Caco-2 (cell line): ENCODE measurements at regions not wholly inside any gene's neighbourhood (a gene's known extent, or its start where the extent isn't known, plus 50 kb on each side); places are given as distances from the start of the nearest gene placed in this dataset.

Experiments used
- BruUV-seq: library from RNA; stranded (reverse); fragments of 400-500 nt; replicated peaks from 2 replicates; lab custom pipeline; 2021; lab: Mats Ljungman, UMichigan
- CTCF ChIA-PET: fragments of 300-600 bp; sonication (Branson Sonifier 250); formaldehyde crosslinking; loops from one replicate; lab custom pipeline; 2022; ENCODE audit warnings: antibody characterized with exemption; lab: Charles Lee
- POLR2A ChIA-PET: fragments of 300-600 bp; sonication (Branson Sonifier 250); formaldehyde crosslinking; loops from one replicate; lab custom pipeline; 2022; ENCODE audit warnings: antibody characterized with exemption; lab: Charles Lee
- DNase-seq, 2 experiments: peaks; one replicate each; pipeline versions ENCODE4 v3.0.0 to v3.0.0-alpha.2; 2020 to 2022
- H3K27me3 ChIP-seq: replicated peaks from 2 replicates; pipeline ENCODE4 v1.6.0; 2011; ENCODE audit warnings: low read length; ENCODE audit not compliant: control insufficient read depth, insufficient read depth
- H3K36me3 ChIP-seq: 2 replicates; pipeline ENCODE4 v1.5.1; 2011; ENCODE audit warnings: low read length; ENCODE audit not compliant: control insufficient read depth, insufficient read depth
- H3K4me1 ChIP-seq: fragments of 250-450 bp; sonication (Bioruptor Pico); 2 replicates; pipeline ENCODE4 v1.5.1; 2020; ENCODE audit warnings: mild to moderate bottlenecking
- H3K4me3 ChIP-seq: 2 replicates; pipeline ENCODE4 v1.5.1; 2011; ENCODE audit warnings: low read depth, mild to moderate bottlenecking, control low read depth, low read length
- H3K9me3 ChIP-seq: fragments of 250-450 bp; sonication (Bioruptor Pico); 2 replicates; pipeline ENCODE4 v1.5.1; 2020; ENCODE audit warnings: mild to moderate bottlenecking, moderate library complexity
- H3K27ac Mint-ChIP-seq: one replicate; pipeline ENCODE4 v1.8.0; 2022; ENCODE audit warnings: mixed read lengths; ENCODE audit not compliant: unreplicated experiment
- H3K27me3 Mint-ChIP-seq: one replicate; pipeline ENCODE4 v1.8.0; 2022; ENCODE audit warnings: mixed read lengths; ENCODE audit not compliant: insufficient read depth, unreplicated experiment
- H3K36me3 Mint-ChIP-seq: one replicate; pipeline ENCODE4 v1.8.0; 2022; ENCODE audit warnings: mild to moderate bottlenecking, mixed read lengths; ENCODE audit not compliant: insufficient read depth, unreplicated experiment
- H3K4me1 Mint-ChIP-seq: one replicate; pipeline ENCODE4 v1.8.0; 2022; ENCODE audit warnings: low read depth, mixed read lengths; ENCODE audit not compliant: unreplicated experiment
- H3K4me3 Mint-ChIP-seq: one replicate; pipeline ENCODE4 v1.8.0; 2022; ENCODE audit warnings: mild to moderate bottlenecking, moderate library complexity, mixed read lengths; ENCODE audit not compliant: unreplicated experiment
- H3K9me3 Mint-ChIP-seq: one replicate; pipeline ENCODE4 v1.8.0; 2022; ENCODE audit warnings: mixed read lengths; ENCODE audit not compliant: unreplicated experiment
- CTCF ChIP-seq, 2 experiments: fragments of 200-600 bp in 1 of 2; IDR thresholded peaks; 1 replicate in 1 of 2; 2 replicates in 1 of 2; pipeline versions ENCODE4 v1.5.1 to v1.8.0; 2011 to 2022; ENCODE audit warnings: antibody characterized with exemption in 1 of 2, control low read depth in 1 of 2, inconsistent platforms in 1 of 2, low read depth in 1 of 2, low read length in 1 of 2, mild to moderate bottlenecking in 1 of 2, moderate library complexity in 1 of 2; ENCODE audit not compliant: insufficient read depth in 1 of 2, severe bottlenecking in 1 of 2, unreplicated experiment in 1 of 2
- intact Hi-C: fragments of 100-400 bp; cut with micrococcal nuclease; formaldehyde crosslinking; loops from one replicate; pipeline ENCODE4 v1.10.0; 2022; ENCODE audit not compliant: unreplicated experiment

GRCh38 chr1:70890408-70890807 is 157.2 kb downstream of the PTGER3 start:
- no peaks in the 10 kb centered on the region for H3K4me1 ChIP-seq
- DNase-seq, result no peak
- no peaks in the 10 kb centered on the region for H3K27me3 ChIP-seq
- H3K36me3 ChIP-seq, result no peaks in the 10 kb centered on the region
- BruUV-seq, result no TSS peak
- no peaks in the 10 kb centered on the region for H3K9me3 ChIP-seq
- Mint-ChIP-seq H3K9me3 (no peaks in the 10 kb centered on the region), H3K4me1 (no peaks in the 10 kb centered on the region), H3K4me3 (no peak overlapping the region), H3K27me3 (peaks cover 3% of the 10 kb centered on the region), H3K27ac (no peak overlapping the region), H3K36me3 (no peaks in the 10 kb centered on the region)
- intact Hi-C loops, result loop anchor here (10.0 kb wide), 1 partner anchor 366 kb away; no protein-coding TSS in a partner anchor
- TF ChIP-seq CTCF (IDR thresholded peaks at IDR 0.05; ENCODE audit: insufficient read depth in 1 of 2, low read depth in 1 of 2, low read length in 1 of 2, severe bottlenecking in 1 of 2, unreplicated experiment in 1 of 2), result no peak
- CTCF ChIA-PET, result no interaction called here
- POLR2A ChIA-PET, result no interaction called here
- H3K4me3 ChIP-seq, result no peak overlapping the region

DNA sequence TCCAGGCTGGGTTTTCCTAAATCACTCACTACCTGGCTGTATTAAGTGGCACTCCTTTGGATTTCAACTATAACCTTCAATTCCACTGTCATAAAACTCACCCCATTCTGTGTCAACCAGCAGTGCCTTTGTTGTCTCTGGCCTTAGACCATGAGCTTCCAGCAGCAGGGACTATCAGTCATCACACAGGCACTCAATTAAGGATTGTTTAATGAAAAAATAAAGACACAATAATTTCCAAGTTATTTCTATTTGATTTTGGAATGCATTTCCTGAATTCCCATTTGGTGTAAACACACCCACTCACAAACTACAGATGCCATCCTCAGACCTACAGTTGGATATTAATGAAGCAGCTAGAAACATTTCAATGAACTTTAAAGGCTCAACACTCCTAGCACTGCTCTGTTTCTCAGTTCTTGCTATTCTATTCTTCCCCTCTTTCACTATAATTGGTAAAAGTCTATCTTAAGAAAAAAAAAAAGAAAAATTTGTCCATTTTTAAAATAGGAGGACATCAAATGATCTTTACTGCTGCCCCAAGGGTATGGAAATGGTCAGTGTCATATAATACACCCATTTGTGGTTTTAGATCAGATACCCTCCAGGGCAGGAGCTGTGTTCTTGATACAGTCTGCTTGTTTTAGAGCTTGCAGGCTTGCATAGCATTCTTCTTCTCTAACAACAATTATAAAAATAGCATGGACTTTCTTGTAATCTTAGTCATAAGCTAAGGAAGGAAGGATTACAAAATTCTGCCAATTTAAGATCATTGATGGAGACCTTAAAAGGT is 156.4 kb downstream of the PTGER3 start:
- H3K9me3 ChIP-seq, result no peaks in the 10 kb centered on the region
- ChIA-PET POLR2A (no interaction called here), CTCF (interaction anchor here (0.7 kb wide), 1 partner anchor 366 kb away, joined by 3 read pairs; no protein-coding TSS in a partner anchor)
- no peak for DNase-seq
- Mint-ChIP-seq H3K4me3 (no peak overlapping the region), H3K9me3 (no peaks in the 10 kb centered on the region), H3K27ac (no peak overlapping the region), H3K27me3 (peaks cover 3% of the 10 kb centered on the region), H3K4me1 (no peaks in the 10 kb centered on the region), H3K36me3 (no peaks in the 10 kb centered on the region)
- no peak overlapping the region for H3K4me3 ChIP-seq
- no TSS peak for BruUV-seq
- TF ChIP-seq CTCF (IDR thresholded peaks at IDR 0.05; ENCODE audit: insufficient read depth in 1 of 2, low read depth in 1 of 2, low read length in 1 of 2, severe bottlenecking in 1 of 2, unreplicated experiment in 1 of 2), result no peak
- intact Hi-C loops, result loop anchor here (10.0 kb wide), 1 partner anchor 366 kb away; no protein-coding TSS in a partner anchor
- H3K27me3 ChIP-seq, result no peaks in the 10 kb centered on the region
- no peaks in the 10 kb centered on the region for H3K4me1 ChIP-seq
- no peaks in the 10 kb centered on the region for H3K36me3 ChIP-seq

DNA sequence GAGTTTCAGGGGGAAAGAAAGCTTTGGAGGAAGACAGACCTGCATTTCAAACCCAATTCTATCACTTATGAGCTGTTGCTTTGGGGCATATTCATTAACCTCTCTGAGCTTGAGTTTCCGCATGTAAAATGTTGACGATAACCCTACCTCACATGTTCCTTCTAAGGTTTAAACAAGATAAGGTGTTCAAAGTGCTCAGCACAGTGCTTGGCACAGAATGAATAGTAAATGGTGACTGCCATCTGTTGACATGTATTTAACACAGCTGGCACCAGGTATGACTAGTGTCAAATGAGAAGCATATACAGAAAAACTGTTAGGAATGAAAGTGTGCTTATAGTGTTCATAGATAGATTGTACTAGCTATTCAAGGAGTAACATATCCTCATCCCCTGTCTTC is 155.5 kb downstream of the PTGER3 start:
- peaks cover 3% of the 10 kb centered on the region for H3K27me3 Mint-ChIP-seq
- no peaks in the 10 kb centered on the region for H3K9me3 Mint-ChIP-seq
- DNase-seq, result no peak
- Histone ChIP-seq H3K4me3 (no peak overlapping the region), H3K4me1 (no peaks in the 10 kb centered on the region), H3K27me3 (no peaks in the 10 kb centered on the region), H3K9me3 (no peaks in the 10 kb centered on the region), H3K36me3 (no peaks in the 10 kb centered on the region)
- CTCF ChIA-PET, result interaction anchor here (0.7 kb wide), 1 partner anchor 366 kb away, joined by 3 read pairs; no protein-coding TSS in a partner anchor
- H3K27ac Mint-ChIP-seq, result no peak overlapping the region
- no TSS peak for BruUV-seq
- H3K4me1 Mint-ChIP-seq, result no peaks in the 10 kb centered on the region
- POLR2A ChIA-PET, result no interaction called here
- no peaks in the 10 kb centered on the region for H3K36me3 Mint-ChIP-seq
- no peak overlapping the region for H3K4me3 Mint-ChIP-seq
- intact Hi-C loops, result loop anchor here (10.0 kb wide), 1 partner anchor 367 kb away; no protein-coding TSS in a partner anchor
- TF ChIP-seq CTCF (IDR thresholded peaks at IDR 0.05; ENCODE audit: insufficient read depth in 1 of 2, low read depth in 1 of 2, low read length in 1 of 2, severe bottlenecking in 1 of 2, unreplicated experiment in 1 of 2), result no peak
